ENCODE measurements at regions not wholly inside any gene's neighbourhood (a gene's known extent, or its start where the extent isn't known, plus 50 kb on each side); places are given as distances from the start of the nearest gene placed in this dataset.

DNA sequence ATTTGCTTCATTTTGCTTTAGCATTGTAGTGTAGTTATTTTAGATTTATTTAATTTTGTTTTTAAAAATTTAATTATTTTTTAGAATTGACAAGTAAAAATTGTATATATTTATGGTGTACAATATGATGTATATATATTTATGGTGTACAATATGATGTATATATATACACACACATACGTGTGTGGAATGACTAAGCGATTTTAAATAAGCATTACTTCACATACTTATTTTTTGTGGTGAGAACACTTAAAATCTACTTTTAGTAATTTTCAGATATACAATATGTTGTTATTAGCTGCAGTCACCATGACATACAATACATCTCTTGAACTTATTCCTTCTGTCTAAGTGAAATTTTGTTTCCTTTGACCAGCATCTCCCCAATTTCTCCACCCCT, 172.9 kb downstream of the SPRY1 start:
- H3K79me2 ChIP-seq (ENCODE audit: insufficient read depth, low read length): no peaks in the 10 kb centered on the region
- H4K20me1 ChIP-seq (ENCODE audit: insufficient read depth, low read length): no peaks in the 10 kb centered on the region
- no peak overlapping the region for H2AFZ ChIP-seq (ENCODE audit: low read depth, low read length)
- Mint-ChIP-seq H3K27ac (ENCODE audit: unreplicated experiment) (no peak overlapping the region), H3K27me3 (ENCODE audit: low read depth, unreplicated experiment) (peaks cover 1% of the 10 kb centered on the region), H3K36me3 (ENCODE audit: low read depth, unreplicated experiment) (no peaks in the 10 kb centered on the region), H3K4me3 (ENCODE audit: unreplicated experiment) (no peak overlapping the region), H3K9me3 (ENCODE audit: unreplicated experiment) (peaks cover 2% of the 10 kb centered on the region), H3K4me1 (ENCODE audit: low read depth, unreplicated experiment) (no peaks in the 10 kb centered on the region)
- no peaks in the 10 kb centered on the region for H3K27me3 ChIP-seq (ENCODE audit: insufficient read depth, low read length)
- H3K4me1 ChIP-seq (ENCODE audit: insufficient read depth, low read length): no peaks in the 10 kb centered on the region
- H3K36me3 ChIP-seq (ENCODE audit: insufficient read depth, low read length): no peaks in the 10 kb centered on the region
- DNase-seq (ENCODE audit: low read depth) (no peak), FAIRE-seq (no peak)
- H3K4me2 ChIP-seq (ENCODE audit: low read length): no peak overlapping the region
- no peaks in the 10 kb centered on the region for H3K9me3 ChIP-seq (ENCODE audit: insufficient read depth, low read depth, low read length)
- no peak overlapping the region for H3K9ac ChIP-seq (ENCODE audit: low read length)
- H3K27ac ChIP-seq (ENCODE audit: low read depth, low read length): no peak overlapping the region
- no peak overlapping the region for H3K4me3 ChIP-seq (ENCODE audit: insufficient read depth, low read depth, low read length)
- no peak for TF ChIP-seq EZH2 (IDR thresholded peaks at IDR 0.05; ENCODE audit: insufficient read depth, low read length)
- TF ChIP-seq, protein P1, sequence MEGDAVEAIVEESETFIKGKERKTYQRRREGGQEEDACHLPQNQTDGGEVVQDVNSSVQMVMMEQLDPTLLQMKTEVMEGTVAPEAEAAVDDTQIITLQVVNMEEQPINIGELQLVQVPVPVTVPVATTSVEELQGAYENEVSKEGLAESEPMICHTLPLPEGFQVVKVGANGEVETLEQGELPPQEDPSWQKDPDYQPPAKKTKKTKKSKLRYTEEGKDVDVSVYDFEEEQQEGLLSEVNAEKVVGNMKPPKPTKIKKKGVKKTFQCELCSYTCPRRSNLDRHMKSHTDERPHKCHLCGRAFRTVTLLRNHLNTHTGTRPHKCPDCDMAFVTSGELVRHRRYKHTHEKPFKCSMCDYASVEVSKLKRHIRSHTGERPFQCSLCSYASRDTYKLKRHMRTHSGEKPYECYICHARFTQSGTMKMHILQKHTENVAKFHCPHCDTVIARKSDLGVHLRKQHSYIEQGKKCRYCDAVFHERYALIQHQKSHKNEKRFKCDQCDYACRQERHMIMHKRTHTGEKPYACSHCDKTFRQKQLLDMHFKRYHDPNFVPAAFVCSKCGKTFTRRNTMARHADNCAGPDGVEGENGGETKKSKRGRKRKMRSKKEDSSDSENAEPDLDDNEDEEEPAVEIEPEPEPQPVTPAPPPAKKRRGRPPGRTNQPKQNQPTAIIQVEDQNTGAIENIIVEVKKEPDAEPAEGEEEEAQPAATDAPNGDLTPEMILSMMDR (IDR thresholded peaks at IDR 0.05; ENCODE audit: insufficient read depth, low read depth, low read length): no peak

DNA sequence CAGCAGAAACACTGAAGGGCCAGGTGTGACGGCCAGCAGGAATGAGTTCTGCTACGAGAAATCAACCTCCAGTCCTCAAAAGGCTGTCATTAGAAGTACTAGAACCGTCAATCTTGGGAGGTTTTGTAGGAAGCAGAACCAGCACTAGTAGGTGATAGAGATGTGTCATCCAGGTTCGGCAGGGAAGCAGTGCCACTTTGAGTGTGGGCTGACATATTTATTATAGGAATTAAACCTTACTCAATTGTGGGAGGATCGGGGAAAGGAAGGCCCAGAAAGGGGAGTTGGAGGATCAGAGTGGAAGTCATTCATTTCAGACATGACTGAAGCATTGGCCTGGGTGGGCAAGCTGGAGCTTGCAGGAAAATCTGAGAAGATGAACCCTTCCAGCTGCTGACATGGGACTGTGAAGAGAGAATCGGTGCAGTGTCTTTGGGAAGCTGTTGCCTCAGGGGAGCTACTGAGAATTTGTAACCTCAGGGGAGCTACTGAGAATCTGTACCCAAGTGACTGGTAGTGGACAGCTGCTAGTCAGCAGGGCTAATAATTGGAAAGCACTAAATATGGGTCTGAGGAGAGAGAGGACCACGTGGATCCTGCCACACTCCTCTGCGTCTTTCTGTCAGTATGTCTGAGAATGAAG, 177.4 kb downstream of the SPRY1 start:
- H3K9me3 Mint-ChIP-seq (ENCODE audit: unreplicated experiment): no peaks in the 10 kb centered on the region
- H3K36me3 Mint-ChIP-seq (ENCODE audit: low read depth, unreplicated experiment): no peaks in the 10 kb centered on the region
- no peak for TF ChIP-seq EZH2 (IDR thresholded peaks at IDR 0.05; ENCODE audit: insufficient read depth, low read length)
- TF ChIP-seq, protein P1 (IDR thresholded peaks at IDR 0.05; ENCODE audit: insufficient read depth, low read depth, low read length): no peak
- H3K27me3 Mint-ChIP-seq (ENCODE audit: low read depth, unreplicated experiment): peaks cover 5% of the 10 kb centered on the region
- H3K9ac ChIP-seq (ENCODE audit: low read length): no peak overlapping the region
- H4K20me1 ChIP-seq (ENCODE audit: insufficient read depth, low read length): no peaks in the 10 kb centered on the region
- no peak overlapping the region for H3K4me3 ChIP-seq (ENCODE audit: insufficient read depth, low read depth, low read length)
- no peaks in the 10 kb centered on the region for H3K27me3 ChIP-seq (ENCODE audit: insufficient read depth, low read length)
- H3K4me1 Mint-ChIP-seq (ENCODE audit: low read depth, unreplicated experiment): no peaks in the 10 kb centered on the region
- FAIRE-seq (no peak), DNase-seq (ENCODE audit: low read depth) (no peak)
- H3K4me2 ChIP-seq (ENCODE audit: low read length): no peak overlapping the region
- H3K79me2 ChIP-seq (ENCODE audit: insufficient read depth, low read length): no peaks in the 10 kb centered on the region
- H3K27ac ChIP-seq (ENCODE audit: low read depth, low read length): no peak overlapping the region
- H2AFZ ChIP-seq (ENCODE audit: low read depth, low read length): no peak overlapping the region
- H3K4me1 ChIP-seq (ENCODE audit: insufficient read depth, low read length): no peaks in the 10 kb centered on the region
- H3K36me3 ChIP-seq (ENCODE audit: insufficient read depth, low read length): no peaks in the 10 kb centered on the region
- no peaks in the 10 kb centered on the region for H3K9me3 ChIP-seq (ENCODE audit: insufficient read depth, low read depth, low read length)
- no peak overlapping the region for H3K4me3 Mint-ChIP-seq (ENCODE audit: unreplicated experiment)
- H3K27ac Mint-ChIP-seq (ENCODE audit: unreplicated experiment): no peak overlapping the region

DNA sequence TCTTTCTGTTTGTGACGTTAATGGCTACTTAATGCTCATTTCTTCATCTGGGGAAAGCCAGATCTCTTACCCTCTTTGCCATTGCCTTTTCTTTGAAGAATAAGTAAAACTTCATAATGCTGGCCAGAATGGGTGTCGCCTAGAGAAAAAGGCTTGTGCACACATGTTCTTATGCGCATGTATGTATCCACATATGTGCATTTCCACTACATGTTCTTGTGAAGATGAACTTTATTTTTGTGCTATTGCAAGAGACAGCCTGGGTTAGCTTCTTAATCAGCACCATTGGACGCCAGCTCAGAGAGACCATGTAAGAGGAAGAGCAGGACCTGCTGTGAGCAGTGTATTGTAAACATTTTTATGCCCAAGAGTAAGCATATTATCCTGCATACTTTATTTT, 178.7 kb downstream of the SPRY1 start:
- Histone ChIP-seq H3K9me3 (ENCODE audit: insufficient read depth, low read depth, low read length) (no peaks in the 10 kb centered on the region), H2AFZ (ENCODE audit: low read depth, low read length) (no peak overlapping the region), H3K79me2 (ENCODE audit: insufficient read depth, low read length) (no peaks in the 10 kb centered on the region), H3K4me2 (ENCODE audit: low read length) (no peak overlapping the region), H3K9ac (ENCODE audit: low read length) (no peak overlapping the region), H3K4me1 (ENCODE audit: insufficient read depth, low read length) (no peaks in the 10 kb centered on the region), H4K20me1 (ENCODE audit: insufficient read depth, low read length) (no peaks in the 10 kb centered on the region), H3K4me3 (ENCODE audit: insufficient read depth, low read depth, low read length) (no peak overlapping the region), H3K27ac (ENCODE audit: low read depth, low read length) (no peak overlapping the region), H3K27me3 (ENCODE audit: insufficient read depth, low read length) (no peaks in the 10 kb centered on the region), H3K36me3 (ENCODE audit: insufficient read depth, low read length) (no peaks in the 10 kb centered on the region)
- Mint-ChIP-seq H3K4me3 (ENCODE audit: unreplicated experiment) (no peak overlapping the region), H3K4me1 (ENCODE audit: low read depth, unreplicated experiment) (no peaks in the 10 kb centered on the region), H3K27me3 (ENCODE audit: low read depth, unreplicated experiment) (peaks cover 5% of the 10 kb centered on the region), H3K27ac (ENCODE audit: unreplicated experiment) (no peak overlapping the region), H3K36me3 (ENCODE audit: low read depth, unreplicated experiment) (no peaks in the 10 kb centered on the region), H3K9me3 (ENCODE audit: unreplicated experiment) (no peaks in the 10 kb centered on the region)
- DNase-seq (ENCODE audit: low read depth) (no peak), FAIRE-seq (no peak)
- TF ChIP-seq, protein P1 (IDR thresholded peaks at IDR 0.05; ENCODE audit: insufficient read depth, low read depth, low read length): no peak
- no peak for TF ChIP-seq EZH2 (IDR thresholded peaks at IDR 0.05; ENCODE audit: insufficient read depth, low read length)
